OCI-LY1 (cell line): ENCODE measurements at regions not wholly inside any gene's neighbourhood (a gene's known extent, or its start where the extent isn't known, plus 50 kb on each side); places are given as distances from the start of the nearest gene placed in this dataset.

Source experiments
- EZH2 ChIP-seq: fragments of 200-600 bp; sonication (generic), shearing (Covaris generic); IDR thresholded peaks from 2 replicates; pipeline ENCODE4 v1.8.0; 2017; ENCODE audit warnings: borderline replicate concordance, mixed run types, mild to moderate bottlenecking, antibody characterized with exemption, low read length, moderate library complexity, mixed read lengths
- TF ChIP-seq, protein P1 (sequence below): fragments of 200-600 bp; sonication (generic), shearing (Covaris generic); IDR thresholded peaks from 2 replicates; pipeline ENCODE4 v1.5.1; 2017; ENCODE audit warnings: mild to moderate bottlenecking, antibody characterized with exemption, low read length, moderate library complexity, mixed read lengths

DNA sequence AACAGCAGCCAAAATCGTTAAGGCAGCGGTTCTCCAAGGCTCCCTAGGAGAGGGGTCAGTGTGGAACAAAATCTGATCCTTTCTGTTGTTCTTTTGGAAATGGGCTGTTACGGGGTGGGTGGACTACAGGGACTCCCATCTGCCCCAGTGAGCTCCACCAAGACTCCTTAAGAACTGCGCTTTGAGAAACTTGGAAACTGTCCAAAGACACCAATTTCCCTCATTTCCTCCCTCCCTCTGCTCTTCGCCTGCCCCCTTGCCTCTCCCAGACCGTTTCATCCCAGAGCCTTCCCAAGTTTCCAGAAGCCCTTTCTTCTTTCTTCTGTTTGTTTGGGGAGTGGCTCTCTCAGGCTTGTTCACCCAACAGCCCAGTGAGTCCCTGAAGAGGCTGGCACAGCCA lies 205.4 kb downstream of the COPRS start:
- TF ChIP-seq, protein P1, sequence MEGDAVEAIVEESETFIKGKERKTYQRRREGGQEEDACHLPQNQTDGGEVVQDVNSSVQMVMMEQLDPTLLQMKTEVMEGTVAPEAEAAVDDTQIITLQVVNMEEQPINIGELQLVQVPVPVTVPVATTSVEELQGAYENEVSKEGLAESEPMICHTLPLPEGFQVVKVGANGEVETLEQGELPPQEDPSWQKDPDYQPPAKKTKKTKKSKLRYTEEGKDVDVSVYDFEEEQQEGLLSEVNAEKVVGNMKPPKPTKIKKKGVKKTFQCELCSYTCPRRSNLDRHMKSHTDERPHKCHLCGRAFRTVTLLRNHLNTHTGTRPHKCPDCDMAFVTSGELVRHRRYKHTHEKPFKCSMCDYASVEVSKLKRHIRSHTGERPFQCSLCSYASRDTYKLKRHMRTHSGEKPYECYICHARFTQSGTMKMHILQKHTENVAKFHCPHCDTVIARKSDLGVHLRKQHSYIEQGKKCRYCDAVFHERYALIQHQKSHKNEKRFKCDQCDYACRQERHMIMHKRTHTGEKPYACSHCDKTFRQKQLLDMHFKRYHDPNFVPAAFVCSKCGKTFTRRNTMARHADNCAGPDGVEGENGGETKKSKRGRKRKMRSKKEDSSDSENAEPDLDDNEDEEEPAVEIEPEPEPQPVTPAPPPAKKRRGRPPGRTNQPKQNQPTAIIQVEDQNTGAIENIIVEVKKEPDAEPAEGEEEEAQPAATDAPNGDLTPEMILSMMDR: no peak
- no peak for TF ChIP-seq EZH2
